Smooth muscle cell (in vitro differentiated cells): ENCODE measurements at regions not wholly inside any gene's neighbourhood (a gene's known extent, or its start where the extent isn't known, plus 50 kb on each side); places are given as distances from the start of the nearest gene placed in this dataset.

ENCODE experiments used
- DNase-seq: peaks from one replicate; lab custom pipeline; 2025; ENCODE audit not compliant: unreplicated experiment; lab: John Stamatoyannopoulos, UW
- H2AFZ ChIP-seq: fragments of 200-600 bp; sonication (generic); 2 replicates; pipeline ENCODE4 v1.6.0; 2016; ENCODE audit warnings: antibody characterized with exemption, low read depth, mild to moderate bottlenecking
- H3F3A ChIP-seq: fragments of 200-600 bp; sonication (generic); 2 replicates; pipeline ENCODE4 v1.6.0; 2017; ENCODE audit warnings: antibody characterized with exemption, low read depth
- H3K27ac ChIP-seq: fragments of 200-600 bp; sonication (generic); 2 replicates; pipeline ENCODE4 v1.5.1; 2016; ENCODE audit warnings: low read depth, mild to moderate bottlenecking
- H3K27me3 ChIP-seq: fragments of 200-600 bp; sonication (generic); 2 replicates; pipeline ENCODE4 v1.6.1; 2016; ENCODE audit warnings: low read depth, mild to moderate bottlenecking
- H3K36me3 ChIP-seq: fragments of 200-600 bp; sonication (generic); 2 replicates; pipeline ENCODE4 v1.5.1; 2016; ENCODE audit warnings: low read depth
- H3K4me1 ChIP-seq: fragments of 200-600 bp; sonication (generic); 2 replicates; pipeline ENCODE4 v1.5.1; 2016; ENCODE audit warnings: low read depth
- H3K4me2 ChIP-seq: fragments of 200-600 bp; sonication (generic); 2 replicates; pipeline ENCODE4 v1.6.0; 2016; ENCODE audit warnings: mild to moderate bottlenecking
- H3K4me3 ChIP-seq: fragments of 200-600 bp; sonication (generic); 2 replicates; pipeline ENCODE4 v1.5.1; 2016; ENCODE audit warnings: mild to moderate bottlenecking
- H3K79me2 ChIP-seq: fragments of 200-600 bp; sonication (generic); 2 replicates; pipeline ENCODE4 v1.6.0; 2016; ENCODE audit warnings: low read depth, mild to moderate bottlenecking
- H3K9ac ChIP-seq: fragments of 200-600 bp; sonication (generic); 2 replicates; pipeline ENCODE4 v1.6.0; 2016; ENCODE audit warnings: low read depth
- H3K9me3 ChIP-seq: fragments of 200-600 bp; sonication (generic); replicated peaks from 2 replicates; pipeline ENCODE4 v1.5.1; 2016; ENCODE audit warnings: low read depth
- H4K20me1 ChIP-seq: fragments of 200-600 bp; sonication (generic); 2 replicates; pipeline ENCODE4 v1.6.0; 2016; ENCODE audit warnings: low read depth
- WGBS: methylation state at CpG from one replicate; pipeline ENCODE4 v1.1.7; 2016; ENCODE audit warnings: low lambda C conversion rate; 5-methylcytosine and 5-hydroxymethylcytosine counted together
- TF ChIP-seq, protein P1 (sequence below): fragments of 200-600 bp; sonication (generic); IDR thresholded peaks from 2 replicates; pipeline ENCODE4 v1.5.1; 2017; ENCODE audit warnings: borderline replicate concordance, mild to moderate bottlenecking, antibody characterized with exemption; ENCODE audit not compliant: insufficient read depth, poor library complexity, severe bottlenecking

DNA sequence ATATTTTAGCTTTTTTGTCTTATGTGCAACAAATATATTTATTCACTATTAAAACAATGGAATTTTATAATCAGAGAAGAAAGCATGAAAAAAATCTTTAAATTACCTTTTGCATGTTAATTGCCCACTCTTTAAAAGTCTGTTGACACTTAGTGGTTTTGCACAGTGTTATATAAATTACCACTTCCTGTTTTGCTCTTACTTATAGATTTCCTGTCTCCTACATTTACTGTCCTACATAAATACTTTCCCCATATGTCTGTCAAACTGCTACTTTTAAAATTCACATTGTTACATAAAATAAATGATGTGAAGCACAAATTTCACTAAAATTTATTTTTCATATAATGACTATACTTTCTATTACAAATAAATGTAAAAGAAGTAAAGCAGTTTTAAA lies 161.1 kb upstream of the NDST4 start:
- Histone ChIP-seq H4K20me1 (no peaks in the 10 kb centered on the region), H3K27me3 (no peaks in the 10 kb centered on the region), H3K36me3 (no peaks in the 10 kb centered on the region), H3K27ac (no peak overlapping the region), H3F3A (no peaks in the 10 kb centered on the region), H3K9ac (no peak overlapping the region), H3K79me2 (no peaks in the 10 kb centered on the region), H3K4me2 (no peak overlapping the region), H3K4me1 (no peaks in the 10 kb centered on the region), H2AFZ (no peak overlapping the region), H3K4me3 (no peak overlapping the region), H3K9me3 (no peaks in the 10 kb centered on the region)
- DNase-seq = no peak
- TF ChIP-seq, protein P1, sequence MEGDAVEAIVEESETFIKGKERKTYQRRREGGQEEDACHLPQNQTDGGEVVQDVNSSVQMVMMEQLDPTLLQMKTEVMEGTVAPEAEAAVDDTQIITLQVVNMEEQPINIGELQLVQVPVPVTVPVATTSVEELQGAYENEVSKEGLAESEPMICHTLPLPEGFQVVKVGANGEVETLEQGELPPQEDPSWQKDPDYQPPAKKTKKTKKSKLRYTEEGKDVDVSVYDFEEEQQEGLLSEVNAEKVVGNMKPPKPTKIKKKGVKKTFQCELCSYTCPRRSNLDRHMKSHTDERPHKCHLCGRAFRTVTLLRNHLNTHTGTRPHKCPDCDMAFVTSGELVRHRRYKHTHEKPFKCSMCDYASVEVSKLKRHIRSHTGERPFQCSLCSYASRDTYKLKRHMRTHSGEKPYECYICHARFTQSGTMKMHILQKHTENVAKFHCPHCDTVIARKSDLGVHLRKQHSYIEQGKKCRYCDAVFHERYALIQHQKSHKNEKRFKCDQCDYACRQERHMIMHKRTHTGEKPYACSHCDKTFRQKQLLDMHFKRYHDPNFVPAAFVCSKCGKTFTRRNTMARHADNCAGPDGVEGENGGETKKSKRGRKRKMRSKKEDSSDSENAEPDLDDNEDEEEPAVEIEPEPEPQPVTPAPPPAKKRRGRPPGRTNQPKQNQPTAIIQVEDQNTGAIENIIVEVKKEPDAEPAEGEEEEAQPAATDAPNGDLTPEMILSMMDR = no peak

DNA sequence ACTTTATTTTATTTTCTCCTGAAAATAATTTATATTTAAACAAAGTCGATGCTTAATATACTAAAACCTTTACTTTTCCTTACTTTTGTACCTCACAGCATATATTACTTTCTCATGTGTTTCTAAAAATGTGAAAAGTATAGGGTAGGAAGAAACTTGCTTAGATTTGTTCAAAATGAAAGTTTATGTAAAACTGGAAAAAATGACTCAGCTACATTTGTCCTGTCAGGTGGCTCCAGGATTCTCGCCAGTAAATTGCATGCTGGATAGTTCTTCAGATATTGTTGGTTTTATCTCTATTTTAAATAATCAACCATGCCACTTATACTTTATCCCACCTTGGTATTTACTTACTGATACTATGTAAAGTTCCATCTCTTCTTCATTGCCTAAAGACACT lies 159.2 kb upstream of the NDST4 start:
- Histone ChIP-seq H3K9me3 (no peaks in the 10 kb centered on the region), H3K27me3 (no peaks in the 10 kb centered on the region), H3K4me2 (no peak overlapping the region), H3K4me1 (no peaks in the 10 kb centered on the region), H2AFZ (no peak overlapping the region), H4K20me1 (no peaks in the 10 kb centered on the region), H3K36me3 (no peaks in the 10 kb centered on the region), H3K27ac (no peak overlapping the region), H3F3A (no peaks in the 10 kb centered on the region), H3K9ac (no peak overlapping the region), H3K79me2 (no peaks in the 10 kb centered on the region), H3K4me3 (no peak overlapping the region)
- no peak for DNase-seq
- TF ChIP-seq, protein P1 = no peak
- 91% methylated on average over 2 of the region's 2 CpGs for WGBS

DNA sequence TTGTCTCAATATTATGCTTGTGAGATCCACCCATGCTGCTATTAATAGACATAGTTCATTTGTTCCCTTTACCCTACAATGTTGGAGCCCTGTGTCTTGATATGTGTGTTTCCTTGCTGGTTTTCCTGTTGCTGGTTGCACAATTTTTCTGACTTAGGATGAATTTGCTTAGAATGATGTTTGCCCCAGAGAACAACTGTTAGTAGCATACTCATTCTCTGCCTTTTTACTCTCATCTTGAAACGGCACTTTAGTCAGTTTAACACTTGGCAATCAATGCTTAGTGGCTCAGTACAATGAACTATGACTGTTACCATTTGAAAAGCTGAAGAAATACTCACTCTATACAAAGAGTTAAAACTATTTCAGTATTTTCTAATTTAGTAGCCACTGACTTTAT lies 158.8 kb upstream of the NDST4 start:
- Histone ChIP-seq H3K27me3 (no peaks in the 10 kb centered on the region), H3K79me2 (no peaks in the 10 kb centered on the region), H3K27ac (no peak overlapping the region), H3K9ac (no peak overlapping the region), H3K9me3 (no peaks in the 10 kb centered on the region), H3K36me3 (no peaks in the 10 kb centered on the region), H3K4me3 (no peak overlapping the region), H3F3A (no peaks in the 10 kb centered on the region), H4K20me1 (no peaks in the 10 kb centered on the region), H3K4me2 (no peak overlapping the region), H3K4me1 (no peaks in the 10 kb centered on the region), H2AFZ (no peak overlapping the region)
- 77% methylated on average over 1 of the region's 1 CpG for WGBS
- TF ChIP-seq, protein P1 = no peak
- no peak for DNase-seq

DNA sequence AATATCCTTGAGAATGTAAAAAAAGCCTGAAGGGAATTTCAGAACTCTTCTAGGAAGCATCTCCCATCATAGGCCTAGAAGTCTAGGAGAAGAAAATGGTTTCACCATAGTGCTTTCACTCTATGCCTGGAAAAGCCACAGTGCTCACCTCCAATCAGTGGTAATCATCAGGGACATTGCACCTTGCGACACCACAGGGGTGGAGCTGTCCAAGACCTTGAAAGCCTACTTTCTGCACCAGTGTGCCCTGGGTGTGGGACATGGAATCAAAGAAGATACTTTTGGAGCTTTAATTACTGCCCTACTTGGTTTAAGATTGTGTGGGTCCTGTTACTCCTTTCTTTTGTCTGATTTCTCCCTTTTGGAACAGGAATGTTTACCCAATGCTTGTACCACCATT lies 146.8 kb upstream of the NDST4 start:
- H3K9ac ChIP-seq = no peak overlapping the region
- H2AFZ ChIP-seq = no peak overlapping the region
- no peak overlapping the region for H3K4me3 ChIP-seq
- no peaks in the 10 kb centered on the region for H3K79me2 ChIP-seq
- H3F3A ChIP-seq = no peaks in the 10 kb centered on the region
- DNase-seq = no peak
- no peaks in the 10 kb centered on the region for H3K4me1 ChIP-seq
- 100% methylated on average over 1 of the region's 1 CpG for WGBS
- no peaks in the 10 kb centered on the region for H3K27me3 ChIP-seq
- no peaks in the 10 kb centered on the region for H4K20me1 ChIP-seq
- no peak overlapping the region for H3K27ac ChIP-seq
- TF ChIP-seq, protein P1 = no peak
- no peaks in the 10 kb centered on the region for H3K36me3 ChIP-seq
- no peaks in the 10 kb centered on the region for H3K9me3 ChIP-seq
- H3K4me2 ChIP-seq = no peak overlapping the region
